ENCODE measurements at regions not wholly inside any gene's neighbourhood (a gene's known extent, or its start where the extent isn't known, plus 50 kb on each side); places are given as distances from the start of the nearest gene placed in this dataset.

DNA sequence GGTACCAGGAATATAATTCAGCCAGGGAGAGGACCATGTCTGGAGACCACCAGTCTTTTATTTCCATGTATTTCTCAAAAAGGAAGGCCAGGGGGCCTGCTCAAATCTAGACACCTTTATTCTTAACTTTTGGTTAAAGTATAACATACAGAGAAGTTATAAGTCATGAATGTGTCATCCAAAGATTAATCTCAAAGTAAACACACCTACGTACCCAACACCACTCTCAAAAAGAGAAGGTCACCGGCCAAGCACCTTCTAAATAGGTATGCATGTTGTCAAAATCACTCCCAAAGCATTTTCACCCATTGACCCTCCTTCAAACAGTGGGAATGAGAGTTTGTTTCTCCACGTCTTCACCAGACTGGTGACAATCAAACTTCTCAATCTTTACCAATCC lies 60.0 kb upstream of the FZD10 start:
- DNase-seq (ENCODE audit: low read depth), result no peak

DNA sequence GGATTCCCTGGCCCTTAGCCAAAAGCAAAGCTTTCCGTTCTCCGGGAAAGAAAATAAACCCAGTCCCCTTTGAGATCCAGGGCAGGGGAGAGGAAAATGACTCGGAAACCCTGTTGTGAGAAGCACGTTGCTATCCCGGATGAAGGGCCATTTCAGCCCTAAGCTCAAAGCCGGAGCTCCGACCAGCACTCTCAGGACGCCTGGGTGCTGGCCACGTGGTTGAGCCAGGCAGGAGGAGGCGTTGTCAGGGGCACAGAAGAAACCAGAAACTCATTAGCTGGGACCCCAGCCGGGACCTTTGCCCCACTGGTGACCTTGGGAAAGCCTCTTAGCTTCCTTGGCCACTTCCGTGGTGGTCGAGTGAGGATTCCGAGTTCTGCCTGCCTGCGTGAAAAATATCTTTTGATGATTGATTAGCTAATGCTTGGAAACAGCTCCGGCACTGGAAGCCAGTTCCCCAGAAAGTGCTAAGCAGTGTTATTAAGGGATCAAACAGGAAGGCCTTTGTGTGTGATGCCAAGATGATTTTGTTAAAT lies 57.6 kb upstream of the FZD10 start:
- DNase-seq (ENCODE audit: low read depth), result no peak

GRCh38 chr12:130109062-130109945 lies 53.0 kb upstream of the FZD10 start:
- no peak for DNase-seq (ENCODE audit: low read depth)

DNA sequence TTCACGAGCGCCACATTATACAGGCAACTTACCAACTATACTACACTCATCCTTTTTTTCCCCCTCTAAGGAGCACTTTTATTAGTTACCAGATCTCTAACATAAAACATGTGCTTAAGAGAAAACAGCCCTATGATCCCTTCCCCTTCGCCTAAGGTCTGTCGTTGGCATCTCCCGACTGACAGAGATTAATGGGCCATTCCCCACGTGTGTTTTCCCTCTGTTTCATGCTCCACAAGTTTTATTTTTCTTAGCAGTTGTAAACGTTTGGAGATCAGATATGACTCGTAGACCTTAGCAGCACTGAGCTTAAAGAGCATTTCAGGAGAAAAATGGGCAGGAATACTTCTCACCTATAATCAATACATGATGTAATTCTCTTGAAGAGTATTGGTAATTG lies 51.4 kb upstream of the FZD10 start:
- no peak for DNase-seq (ENCODE audit: low read depth)

GRCh38 chr12:130111965-130112496 lies 50.2 kb upstream of the FZD10 start:
- DNase-seq (ENCODE audit: low read depth), result no peak

Measured in RPMI7951 (cell line).